GM12878 (cell line): ENCODE measurements at regions not wholly inside any gene's neighbourhood (a gene's known extent, or its start where the extent isn't known, plus 50 kb on each side); places are given as distances from the start of the nearest gene placed in this dataset.

ENCODE experiments used
- ATAC-seq: fragments of 200-7000 bp; cut with Tn5 transposase; 3 replicates; pipeline ENCODE4 v1.9.1; 2020; ENCODE audit warnings: mild to moderate bottlenecking, moderate library complexity
- BruUV-seq: library from RNA; stranded (reverse); fragments of 400-500 nt; replicated peaks from 2 replicates; lab custom pipeline; 2021; lab: Mats Ljungman, UMichigan
- CTCF ChIA-PET: fragments of 300-600 bp; sonication (Branson Sonifier 250); formaldehyde crosslinking; extraction: SDS; loops from one replicate; lab custom pipeline; 2021; ENCODE audit warnings: inconsistent platforms; lab: Yijun Ruan, JAX
- POLR2A ChIA-PET: fragments of 350-600 bp; formaldehyde crosslinking; extraction: SDS; loops from one replicate; lab custom pipeline; 2021; ENCODE audit warnings: inconsistent platforms; lab: Charles Lee
- RAD21 ChIA-PET: fragments of 300-600 bp; sonication (Branson Sonifier 250); formaldehyde crosslinking; loops from one replicate; lab custom pipeline; 2023; ENCODE audit warnings: antibody characterized with exemption; ENCODE audit not compliant: unreplicated experiment; lab: Charles Lee
- SMC1A ChIA-PET: fragments of 300-600 bp; sonication (Branson Sonifier 250); formaldehyde crosslinking; loops from one replicate; lab custom pipeline; 2023; ENCODE audit not compliant: unreplicated experiment, uncharacterized antibody; lab: Charles Lee
- DNase-seq: peaks from one replicate; pipeline ENCODE4 v3.0.0-alpha.2; 2011; ENCODE audit warnings: low read depth, low spot score
- FAIRE-seq: peaks from 3 replicates; lab custom pipeline; 2011; peaks lifted over from hg19 to GRCh38; lab: Jason Lieb, UNC
- H2AFZ ChIP-seq: 2 replicates; pipeline ENCODE4 v1.6.0; 2011; ENCODE audit warnings: low read depth, low read length, control low read depth; ENCODE audit not compliant: control insufficient read depth
- H3K27ac ChIP-seq: 2 replicates; pipeline ENCODE4 v1.5.1; 2011; ENCODE audit warnings: control low read depth; ENCODE audit not compliant: control insufficient read depth, insufficient read depth
- H3K27me3 ChIP-seq, 2 experiments: replicated peaks in 1 of 2; 2 replicates each; pipeline versions ENCODE4 v1.6.0 to v1.6.1; 2011; ENCODE audit warnings: low read length in 1 of 2; ENCODE audit not compliant: control insufficient read depth in 2 of 2, insufficient read depth in 2 of 2
- H3K36me3 ChIP-seq, 2 experiments: 2 replicates each; pipeline ENCODE4 v1.5.1; 2011; ENCODE audit warnings: low read length in 1 of 2; ENCODE audit not compliant: control insufficient read depth in 2 of 2, insufficient read depth in 2 of 2
- H3K4me1 ChIP-seq: 2 replicates; pipeline ENCODE4 v1.6.1; 2011; ENCODE audit warnings: mild to moderate bottlenecking, low read length, moderate library complexity, mixed read lengths; ENCODE audit not compliant: control insufficient read depth, insufficient read depth
- H3K4me2 ChIP-seq: 2 replicates; pipeline ENCODE4 v1.6.0; 2011; ENCODE audit warnings: control low read depth; ENCODE audit not compliant: control insufficient read depth, insufficient read depth
- H3K4me3 ChIP-seq: fragments of 200-600 bp; sonication (generic); 2 replicates; pipeline ENCODE4 v1.5.1; 2016
- H3K79me2 ChIP-seq: 2 replicates; pipeline ENCODE4 v1.6.0; 2011; ENCODE audit warnings: low read length; ENCODE audit not compliant: control insufficient read depth, insufficient read depth
- H3K9ac ChIP-seq: 2 replicates; pipeline ENCODE4 v1.8.0; 2011; ENCODE audit warnings: low read length, control low read depth, mixed read lengths; ENCODE audit not compliant: control insufficient read depth, insufficient read depth
- H3K9me3 ChIP-seq: replicated peaks from 3 replicates; pipeline ENCODE4 v1.5.1; 2011; ENCODE audit warnings: mild to moderate bottlenecking, low read length; ENCODE audit not compliant: control insufficient read depth, insufficient read depth
- H4K20me1 ChIP-seq: 2 replicates; pipeline ENCODE4 v1.6.0; 2011; ENCODE audit not compliant: control insufficient read depth, insufficient read depth
- ATF2 ChIP-seq: IDR thresholded peaks from 2 replicates; pipeline ENCODE4 v1.6.1; 2012; ENCODE audit warnings: low read length, inconsistent platforms
- ATF7 ChIP-seq: fragments of 450-650 bp; IDR thresholded peaks from 2 replicates; pipeline ENCODE4 v1.6.1; 2016; ENCODE audit warnings: low read depth, mild to moderate bottlenecking
- CREM ChIP-seq: IDR thresholded peaks from 2 replicates; pipeline ENCODE4 v1.6.1; 2014; ENCODE audit warnings: antibody characterized with exemption, low read depth
- CTCF ChIP-seq, 3 experiments: IDR thresholded peaks in 2 of 3; conservative IDR thresholded peaks in 1 of 3; 2 replicates each; pipeline ENCODE4 v1.5.1; 2011; ENCODE audit warnings: low read depth in 3 of 3, low read length in 3 of 3, mild to moderate bottlenecking in 3 of 3, control low read depth in 2 of 3, moderate library complexity in 2 of 3, inconsistent platforms in 1 of 3, mixed read lengths in 1 of 3; ENCODE audit not compliant: control insufficient read depth in 2 of 3, insufficient read depth in 1 of 3; ENCODE audit errors: extremely low read depth in 1 of 3
- EZH2 ChIP-seq: IDR thresholded peaks from 2 replicates; pipeline ENCODE4 v1.6.1; 2012; ENCODE audit warnings: low read depth, mild to moderate bottlenecking, control low read depth, inconsistent platforms, low read length, borderline replicate concordance; ENCODE audit not compliant: control insufficient read depth
- GATAD2B ChIP-seq: fragments of 450-650 bp; conservative IDR thresholded peaks from 2 replicates; pipeline ENCODE4 v1.6.1; 2017; ENCODE audit warnings: low read depth, mild to moderate bottlenecking, moderate library complexity
- IRF3 ChIP-seq: fragments of 450-650 bp; IDR thresholded peaks from 2 replicates; pipeline ENCODE4 v1.6.1; 2014; ENCODE audit warnings: mild to moderate bottlenecking
- LARP7 ChIP-seq: fragments of 450-650 bp; IDR thresholded peaks from 2 replicates; pipeline ENCODE4 v1.6.1; 2017; ENCODE audit warnings: mild to moderate bottlenecking
- POLR2AphosphoS5 ChIP-seq: IDR thresholded peaks from 2 replicates; pipeline ENCODE4 v1.6.1; 2011; ENCODE audit warnings: mild to moderate bottlenecking, low read length, inconsistent platforms
- SKIL ChIP-seq: fragments of 450-650 bp; IDR thresholded peaks from 2 replicates; pipeline ENCODE4 v1.6.1; 2017; ENCODE audit warnings: mild to moderate bottlenecking, low read depth, inconsistent platforms; ENCODE audit not compliant: poor library complexity, severe bottlenecking
- TCF12 ChIP-seq: IDR thresholded peaks from 2 replicates; pipeline ENCODE4 v1.6.1; 2011; ENCODE audit warnings: low read depth, mild to moderate bottlenecking, low read length
- ZNF687 ChIP-seq: fragments of 450-650 bp; IDR thresholded peaks from 2 replicates; pipeline ENCODE4 v1.6.1; 2017; ENCODE audit warnings: mild to moderate bottlenecking, moderate library complexity
- ZZZ3 ChIP-seq: IDR thresholded peaks from 2 replicates; pipeline ENCODE4 v1.6.1; 2011; ENCODE audit warnings: low read depth; ENCODE audit not compliant: control insufficient read depth, insufficient read length
- WGBS: methylation state at CpG from one replicate; pipeline ENCODE4 v1.1.6; 2016; ENCODE audit warnings: low lambda C conversion rate; ENCODE audit not compliant: insufficient replicate concordance, insufficient coverage; ENCODE audit errors: missing lambda C conversion rate; 5-methylcytosine and 5-hydroxymethylcytosine counted together
- in situ Hi-C: fragments of 300-500 bp; cut with MboI; formaldehyde crosslinking; loops from 9 replicates; pipeline ENCODE4 v1.14.3; 2018; ENCODE audit warnings: mixed read lengths
- intact Hi-C: fragments of 100-400 bp; cut with micrococcal nuclease; formaldehyde crosslinking; loops from one replicate; pipeline ENCODE4 v1.14.2; 2022; ENCODE audit not compliant: unreplicated experiment

GRCh38 chrX:139091066-139091465, 379.5 kb upstream of the FGF13 start (continued):
- TF ChIP-seq SKIL (no peak), CREM (no peak), LARP7 (no peak)

GRCh38 chrX:139086246-139086645, 374.7 kb upstream of the FGF13 start:
- WGBS: 47% methylated on average over 2 of the region's 2 CpGs
- FAIRE-seq (no peak), ATAC-seq (no peak), DNase-seq (no peak)
- BruUV-seq: no TSS peak
- Histone ChIP-seq H3K9ac (no peak overlapping the region), H3K79me2 (no peaks in the 10 kb centered on the region), H2AFZ (no peak overlapping the region), H3K36me3 (no peaks in the 10 kb centered on the region), H3K4me3 (no peak overlapping the region), H3K27me3 (no peaks in the 10 kb centered on the region), H3K27ac (no peak overlapping the region), H3K4me2 (no peak overlapping the region), H4K20me1 (no peaks in the 10 kb centered on the region), H3K9me3 (no peaks in the 10 kb centered on the region), H3K4me1 (no peaks in the 10 kb centered on the region)
- intact Hi-C loops: no loop called here
- in situ Hi-C loops: no loop called here
- ChIA-PET RAD21 (no interaction called here), CTCF (no interaction called here), SMC1A (no interaction called here), POLR2A (no interaction called here)
- TF ChIP-seq ATF2 (no peak), TCF12 (no peak), IRF3 (no peak), CTCF (IDR thresholded peaks at IDR 0.05 in 2 of 3, conservative IDR thresholded peaks at IDR 0.05 in 1 of 3; ENCODE audit: control insufficient read depth in 2 of 3, extremely low read depth in 1 of 3, insufficient read depth in 1 of 3, low read depth in 3 of 3, low read length in 3 of 3) (no peak), ATF7 (no peak), ZNF687 (no peak), EZH2 (no peak), ZZZ3 (no peak), POLR2AphosphoS5 (no peak), LARP7 (no peak), GATAD2B (no peak)
